Left ventricle myocardium inferior (tissue), 1 donor: ENCODE measurements at regions not wholly inside any gene's neighbourhood (a gene's known extent, or its start where the extent isn't known, plus 50 kb on each side); places are given as distances from the start of the nearest gene placed in this dataset.

ENCODE experiments used
- DNase-seq: peaks from one replicate; pipeline ENCODE4 v3.0.0-alpha.2; 2020
- H3K27ac ChIP-seq: fragments of 200-600 bp; replicated peaks from 2 replicates; pipeline ENCODE4 v1.8.0; 2021
- H3K27me3 ChIP-seq: fragments of 200-600 bp; 2 replicates; pipeline ENCODE4 v1.8.0; 2021; ENCODE audit warnings: low read depth
- H3K36me3 ChIP-seq: fragments of 200-600 bp; 2 replicates; pipeline ENCODE4 v1.8.0; 2021
- H3K4me1 ChIP-seq: fragments of 200-600 bp; 2 replicates; pipeline ENCODE4 v1.8.0; 2021
- H3K4me3 ChIP-seq: fragments of 200-600 bp; 2 replicates; pipeline ENCODE4 v1.8.0; 2021; ENCODE audit warnings: mild to moderate bottlenecking, moderate library complexity
- H3K9me3 ChIP-seq: fragments of 200-600 bp; replicated peaks from 2 replicates; pipeline ENCODE4 v1.8.0; 2021
- intact Hi-C: fragments of 100-400 bp; cut with micrococcal nuclease; formaldehyde crosslinking; loops from one replicate; pipeline ENCODE4 v1.11.0; 2022
- TF ChIP-seq, protein P1 (sequence below): fragments of 200-600 bp; IDR thresholded peaks from 2 replicates; pipeline ENCODE4 v1.8.0; 2021; ENCODE audit warnings: antibody characterized with exemption, mild to moderate bottlenecking, borderline replicate concordance
- donor health status: DM: no; HTN: yes; CAD: no; lungs with severe emphysema.

DNA sequence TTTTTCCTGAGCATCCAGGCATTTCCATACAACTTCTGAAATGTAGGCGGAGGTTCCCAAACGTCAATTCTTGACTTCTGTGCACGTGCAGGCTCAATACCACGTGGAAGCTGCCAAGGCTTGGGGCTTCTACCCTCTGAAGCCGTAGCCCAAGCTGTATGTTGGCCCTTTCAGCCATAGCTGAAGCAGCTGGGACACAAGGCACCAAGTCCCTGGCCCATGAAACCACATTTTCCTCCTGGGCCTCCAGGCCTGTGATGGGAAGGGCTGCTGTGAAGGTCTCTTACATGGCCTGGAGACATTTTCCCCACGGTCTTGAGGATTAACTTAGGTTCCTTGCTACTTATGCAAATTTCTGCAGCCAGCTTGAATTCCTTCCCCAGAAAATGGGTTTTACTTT, 103.6 kb downstream of the NREP start:
- DNase-seq: no peak
- no peaks in the 10 kb centered on the region for H3K36me3 ChIP-seq
- TF ChIP-seq, protein P1, sequence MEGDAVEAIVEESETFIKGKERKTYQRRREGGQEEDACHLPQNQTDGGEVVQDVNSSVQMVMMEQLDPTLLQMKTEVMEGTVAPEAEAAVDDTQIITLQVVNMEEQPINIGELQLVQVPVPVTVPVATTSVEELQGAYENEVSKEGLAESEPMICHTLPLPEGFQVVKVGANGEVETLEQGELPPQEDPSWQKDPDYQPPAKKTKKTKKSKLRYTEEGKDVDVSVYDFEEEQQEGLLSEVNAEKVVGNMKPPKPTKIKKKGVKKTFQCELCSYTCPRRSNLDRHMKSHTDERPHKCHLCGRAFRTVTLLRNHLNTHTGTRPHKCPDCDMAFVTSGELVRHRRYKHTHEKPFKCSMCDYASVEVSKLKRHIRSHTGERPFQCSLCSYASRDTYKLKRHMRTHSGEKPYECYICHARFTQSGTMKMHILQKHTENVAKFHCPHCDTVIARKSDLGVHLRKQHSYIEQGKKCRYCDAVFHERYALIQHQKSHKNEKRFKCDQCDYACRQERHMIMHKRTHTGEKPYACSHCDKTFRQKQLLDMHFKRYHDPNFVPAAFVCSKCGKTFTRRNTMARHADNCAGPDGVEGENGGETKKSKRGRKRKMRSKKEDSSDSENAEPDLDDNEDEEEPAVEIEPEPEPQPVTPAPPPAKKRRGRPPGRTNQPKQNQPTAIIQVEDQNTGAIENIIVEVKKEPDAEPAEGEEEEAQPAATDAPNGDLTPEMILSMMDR: no peak
- H3K27ac ChIP-seq: no peak overlapping the region
- no peak overlapping the region for H3K4me3 ChIP-seq
- intact Hi-C loops: no loop called here
- H3K27me3 ChIP-seq: no peaks in the 10 kb centered on the region
- no peaks in the 10 kb centered on the region for H3K9me3 ChIP-seq
- H3K4me1 ChIP-seq: peaks cover 6% of the 10 kb centered on the region

- Histone ChIP-seq H3K27ac (no peak overlapping the region), H3K9me3 (no peaks in the 10 kb centered on the region), H3K27me3 (no peaks in the 10 kb centered on the region), H3K4me1 (no peaks in the 10 kb centered on the region), H3K36me3 (no peaks in the 10 kb centered on the region), H3K4me3 (no peak overlapping the region)
- intact Hi-C loops: no loop called here
- DNase-seq: no peak
- TF ChIP-seq, protein P1: no peak
Observed at GRCh38 chr5:111649516-111649915, 107.5 kb downstream of the NREP start.

DNA sequence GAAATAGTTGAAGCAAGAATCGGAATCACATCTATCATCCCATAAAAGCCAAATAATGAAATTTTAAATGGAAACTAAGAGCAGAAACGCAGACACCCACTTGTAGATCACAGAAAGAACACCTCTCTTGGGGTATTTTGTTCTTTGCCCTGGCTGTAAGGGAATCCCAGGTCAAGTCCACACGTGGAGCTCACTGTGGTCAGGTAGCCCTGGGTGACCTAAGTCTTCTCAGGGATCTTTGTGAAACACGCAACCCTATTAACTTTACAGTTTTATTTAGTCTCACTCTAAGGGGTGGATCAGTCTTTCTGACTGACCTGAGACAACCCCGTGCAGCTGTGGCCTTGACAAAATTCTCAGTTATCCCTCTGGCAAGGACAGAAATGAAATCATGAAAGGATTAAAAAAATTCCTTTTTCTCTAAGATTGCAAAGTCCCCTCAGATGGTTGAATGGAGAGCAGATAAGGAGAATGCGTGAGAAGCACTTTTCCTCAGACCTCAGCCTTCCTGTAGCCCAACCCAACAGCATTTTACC, 111.6 kb downstream of the NREP start:
- Histone ChIP-seq H3K4me3 (no peak overlapping the region), H3K9me3 (peaks cover under 1% of the 10 kb centered on the region), H3K27ac (no peak overlapping the region), H3K4me1 (no peaks in the 10 kb centered on the region), H3K36me3 (no peaks in the 10 kb centered on the region), H3K27me3 (no peaks in the 10 kb centered on the region)
- TF ChIP-seq, protein P1: no peak
- intact Hi-C loops: no loop called here
- no peak for DNase-seq

DNA sequence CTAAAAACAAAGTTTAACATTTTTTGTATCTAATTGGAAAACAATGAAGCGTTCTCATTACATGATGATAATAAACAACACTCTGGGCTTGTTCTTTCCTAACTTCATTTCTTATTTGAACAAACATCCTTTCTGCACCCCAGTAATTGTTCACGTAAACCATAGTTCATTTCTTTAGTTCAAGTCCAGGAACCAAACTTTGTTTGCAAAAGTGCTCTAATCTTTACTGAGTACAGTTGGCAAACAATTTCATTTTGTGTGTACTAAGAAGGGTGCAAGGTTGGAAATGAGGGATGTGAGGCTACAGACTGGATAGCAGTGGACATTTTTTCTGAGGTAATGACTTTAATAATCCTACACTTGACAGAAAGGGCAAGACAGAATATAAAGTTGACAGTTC, 113.5 kb downstream of the NREP start:
- no peak for DNase-seq
- TF ChIP-seq, protein P1: no peak
- Histone ChIP-seq H3K27me3 (no peaks in the 10 kb centered on the region), H3K4me1 (no peaks in the 10 kb centered on the region), H3K27ac (no peak overlapping the region), H3K36me3 (no peaks in the 10 kb centered on the region), H3K9me3 (peaks cover 19% of the 10 kb centered on the region), H3K4me3 (no peak overlapping the region)
- intact Hi-C loops: no loop called here

DNA sequence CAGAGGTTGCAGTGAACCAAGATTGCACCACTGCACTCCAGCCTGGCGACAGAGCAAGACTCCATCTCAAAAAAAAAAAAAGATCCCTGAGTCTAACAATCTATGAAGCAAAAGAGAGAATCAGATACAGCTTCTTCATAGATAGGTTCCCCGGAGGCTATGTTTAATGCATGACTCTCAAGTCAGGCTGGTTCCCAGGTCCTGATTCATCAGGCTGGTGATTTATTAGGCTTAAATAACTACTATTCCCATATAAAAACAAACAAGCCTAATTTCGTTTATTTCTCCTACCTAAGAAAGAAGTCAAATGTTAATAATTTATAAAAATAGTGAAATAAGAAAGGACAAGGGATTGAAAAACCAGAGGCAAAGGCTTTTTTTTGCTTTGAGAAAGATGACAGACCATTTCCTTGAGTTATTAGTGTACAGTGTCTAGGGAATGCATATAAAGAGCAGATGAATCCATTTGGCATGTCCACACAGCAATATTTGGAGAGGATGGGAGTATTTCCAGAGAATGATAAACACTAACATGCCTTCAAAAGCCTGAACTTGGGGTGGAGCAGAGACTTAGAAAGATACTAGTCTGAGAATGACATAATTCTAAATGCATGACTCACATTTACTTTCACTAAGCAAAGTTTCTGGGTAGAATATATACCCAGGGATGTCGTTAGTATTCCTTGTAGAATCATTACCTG, 115.3 kb downstream of the NREP start:
- H3K4me3 ChIP-seq: no peak overlapping the region
- DNase-seq: no peak
- H3K4me1 ChIP-seq: no peaks in the 10 kb centered on the region
- TF ChIP-seq, protein P1: no peak
- intact Hi-C loops: no loop called here
- H3K27me3 ChIP-seq: no peaks in the 10 kb centered on the region
- H3K9me3 ChIP-seq: peaks cover 37% of the 10 kb centered on the region
- no peaks in the 10 kb centered on the region for H3K36me3 ChIP-seq
- no peak overlapping the region for H3K27ac ChIP-seq
